HG03097 (cell line): ENCODE measurements at regions not wholly inside any gene's neighbourhood (a gene's known extent, or its start where the extent isn't known, plus 50 kb on each side); places are given as distances from the start of the nearest gene placed in this dataset.
"Not testable (repeated sequence)": the region's sequence is repeated elsewhere in the genome, so short reads cannot be mapped to it uniquely, and the experiment has no call there.

Experiments used
- ATAC-seq: cut with Tn5 transposase; IDR thresholded peaks from one replicate; pipeline ENCODE4 v1.9.1; 2021; ENCODE audit not compliant: unreplicated experiment, low FRiP score

- ATAC-seq: no peak
Measured at GRCh38 chr21:20187028-20187427, 811.2 kb upstream of the NCAM2 start.

GRCh38 chr21:20201323-20201722 is 796.9 kb upstream of the NCAM2 start:
- not testable (repeated sequence) for ATAC-seq

- no peak for ATAC-seq
Measured at GRCh38 chr21:20207335-20207734, 790.9 kb upstream of the NCAM2 start.

GRCh38 chr21:20215959-20216358 is 782.2 kb upstream of the NCAM2 start:
- no peak for ATAC-seq

GRCh38 chr21:20220586-20220985 is 777.6 kb upstream of the NCAM2 start:
- ATAC-seq: no peak

GRCh38 chr21:20221981-20222380 is 776.2 kb upstream of the NCAM2 start:
- ATAC-seq: not testable (repeated sequence)

GRCh38 chr21:20236649-20237048 is 761.6 kb upstream of the NCAM2 start:
- ATAC-seq: not testable (repeated sequence)

GRCh38 chr21:20249401-20249800 is 748.8 kb upstream of the NCAM2 start:
- ATAC-seq: no peak

- ATAC-seq: no peak
Measured at GRCh38 chr21:20250337-20250736, 747.9 kb upstream of the NCAM2 start.

GRCh38 chr21:20253261-20253660 is 744.9 kb upstream of the NCAM2 start:
- no peak for ATAC-seq

GRCh38 chr21:20254964-20255363 is 743.2 kb upstream of the NCAM2 start:
- no peak for ATAC-seq

- no peak for ATAC-seq
Measured at GRCh38 chr21:20257052-20257740, 741.0 kb upstream of the NCAM2 start.

GRCh38 chr21:20258542-20258941 is 739.7 kb upstream of the NCAM2 start:
- ATAC-seq: no peak

- no peak for ATAC-seq
Measured at GRCh38 chr21:20259031-20259867, 739.0 kb upstream of the NCAM2 start.

GRCh38 chr21:20260124-20260523 is 738.1 kb upstream of the NCAM2 start:
- ATAC-seq: no peak

GRCh38 chr21:20261364-20261763 is 736.8 kb upstream of the NCAM2 start:
- no peak for ATAC-seq

- no peak for ATAC-seq
Measured at GRCh38 chr21:20265707-20266440, 732.3 kb upstream of the NCAM2 start.

- no peak for ATAC-seq
Measured at GRCh38 chr21:20266441-20266710, 731.8 kb upstream of the NCAM2 start.

GRCh38 chr21:20270365-20271055 is 727.7 kb upstream of the NCAM2 start:
- ATAC-seq: no peak

- ATAC-seq: no peak
Measured at GRCh38 chr21:20272791-20273362, 725.3 kb upstream of the NCAM2 start.

GRCh38 chr21:20276377-20276776 is 721.8 kb upstream of the NCAM2 start:
- no peak for ATAC-seq
